ENCODE measurements at regions not wholly inside any gene's neighbourhood (a gene's known extent, or its start where the extent isn't known, plus 50 kb on each side); places are given as distances from the start of the nearest gene placed in this dataset.
"Not testable (repeated sequence)": the region's sequence is repeated elsewhere in the genome, so short reads cannot be mapped to it uniquely, and the experiment has no call there.

DNA sequence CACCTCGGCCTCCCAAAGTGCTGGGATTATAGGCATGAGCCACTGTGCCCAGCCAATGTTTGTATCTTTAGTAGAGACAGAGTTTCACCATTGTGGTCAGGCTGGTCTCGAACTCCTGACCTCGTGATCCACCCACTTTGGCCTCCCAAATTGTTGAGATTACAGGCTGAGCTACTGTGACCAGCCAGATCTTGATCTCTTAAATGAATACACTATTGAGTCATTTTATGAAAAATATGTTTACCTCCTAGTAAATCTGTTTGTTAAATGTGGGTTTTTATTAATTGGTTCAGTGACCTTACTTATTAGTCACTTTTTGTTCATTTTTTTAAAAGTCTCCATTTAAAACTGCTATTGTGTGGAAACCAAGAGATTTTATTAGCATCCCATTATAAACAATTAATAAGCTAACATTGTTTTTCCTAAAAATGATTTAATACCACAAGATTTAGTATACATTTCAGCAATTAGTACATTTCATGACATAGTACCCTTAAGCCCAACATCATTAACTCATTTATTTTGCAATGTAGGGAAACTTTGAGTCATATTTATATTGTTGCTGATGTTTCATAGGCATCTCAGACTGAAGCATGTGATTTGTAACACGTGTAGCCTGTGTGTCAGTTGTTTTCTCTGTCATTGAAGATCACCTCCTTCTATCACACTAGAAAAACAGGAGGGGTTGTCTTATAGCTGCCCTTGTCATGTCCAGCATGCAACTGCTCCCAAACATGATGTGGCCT lies 261.2 kb downstream of the TAF11L14 start:
- DNase-seq: no peak

DNA sequence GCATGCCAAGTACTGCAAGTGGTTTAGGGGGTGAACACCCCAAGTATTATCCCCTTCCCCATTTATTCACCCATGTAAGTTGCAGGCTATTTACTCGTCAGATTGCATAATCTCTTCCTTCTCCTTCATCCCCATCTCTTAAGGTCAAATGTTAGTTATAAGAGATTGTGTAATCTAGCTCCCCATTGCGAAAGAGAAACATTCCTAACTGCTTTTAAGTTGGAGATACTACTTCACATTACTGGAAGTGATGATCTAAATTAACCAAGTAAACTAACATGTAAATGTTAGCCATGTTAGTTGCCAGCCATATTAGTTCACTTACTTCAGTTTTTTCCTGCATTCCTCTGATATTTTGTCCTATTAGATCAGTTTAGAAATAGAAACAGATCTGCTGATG lies 262.3 kb downstream of the TAF11L14 start:
- no peak for DNase-seq

DNA sequence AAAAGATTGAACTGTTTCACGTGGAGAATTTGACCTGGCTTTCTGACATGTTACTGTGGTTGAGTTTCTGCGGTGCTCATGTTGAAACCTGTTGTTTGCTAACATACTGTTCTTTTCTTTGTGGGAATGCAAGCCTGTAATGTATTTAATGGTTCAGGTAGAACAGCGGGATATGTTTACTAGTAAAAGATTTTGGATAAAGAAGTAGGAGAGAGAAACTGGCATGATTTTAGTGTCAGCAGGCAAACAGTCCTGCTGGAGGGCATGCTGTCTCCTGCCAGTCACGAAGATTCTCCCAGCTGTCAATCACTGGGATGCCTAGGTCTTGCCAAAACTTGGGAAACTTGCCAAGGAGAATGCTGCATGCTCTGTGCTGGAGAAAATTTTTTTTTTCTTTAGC lies 263.5 kb downstream of the TAF11L14 start:
- DNase-seq: no peak

DNA sequence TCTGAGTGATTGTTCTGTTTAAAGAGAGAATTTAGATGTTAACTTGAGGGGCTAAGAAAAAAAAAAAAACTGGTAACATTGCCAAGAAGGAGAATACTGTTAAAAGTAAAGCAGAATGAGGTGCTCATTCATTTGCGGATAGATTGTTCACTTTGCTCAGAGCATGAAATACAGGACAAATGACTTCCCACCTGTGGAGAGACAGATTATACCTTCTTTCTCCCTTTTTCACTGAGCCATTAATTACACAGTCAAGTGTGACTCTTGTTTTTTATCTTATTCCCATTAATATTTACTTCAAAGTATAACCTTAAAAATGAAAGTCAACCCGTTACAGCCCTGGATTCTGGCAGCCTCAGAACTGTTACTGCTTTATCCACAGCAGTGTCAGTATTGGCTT lies 264.5 kb downstream of the TAF11L14 start:
- no peak for DNase-seq

DNA sequence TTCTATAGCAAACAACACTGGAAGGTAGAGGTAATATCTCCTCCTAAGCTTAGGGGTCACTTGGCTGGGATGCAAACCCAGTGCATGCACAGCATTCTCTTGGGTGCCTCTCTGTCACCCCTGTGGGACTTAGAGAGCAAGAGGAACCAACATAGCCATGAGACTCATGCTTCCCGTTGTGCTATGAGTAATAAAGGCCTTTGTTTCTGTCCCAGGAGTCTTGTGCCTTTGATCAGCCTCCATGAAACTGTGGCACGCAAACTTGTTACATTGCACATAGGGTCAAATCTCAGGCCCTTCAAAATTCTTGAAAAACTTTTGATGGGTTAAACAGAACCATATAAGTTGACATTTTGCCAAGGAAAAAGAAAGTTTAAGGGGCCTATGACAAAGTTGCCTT lies 272.8 kb downstream of the TAF11L14 start:
- no peak for DNase-seq

DNA sequence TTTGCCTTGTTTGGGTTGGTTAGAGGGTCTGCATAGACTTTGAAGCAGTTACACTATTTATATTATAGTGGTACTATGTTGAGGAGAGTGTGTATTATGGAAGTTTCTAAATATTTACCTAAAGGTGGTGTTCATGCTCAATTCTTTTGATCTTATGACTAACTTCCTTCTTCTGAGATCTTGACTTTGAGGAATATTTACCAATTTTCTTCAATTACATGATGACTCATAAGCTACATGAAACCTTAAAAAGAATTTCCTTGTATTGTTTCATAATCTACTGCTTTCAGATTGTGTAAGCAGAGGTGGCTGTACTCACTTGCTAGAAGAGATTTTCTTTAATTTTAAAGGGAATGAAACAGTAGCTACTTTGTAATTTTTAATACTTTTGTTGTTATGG lies 276.1 kb downstream of the TAF11L14 start:
- DNase-seq: no peak

DNA sequence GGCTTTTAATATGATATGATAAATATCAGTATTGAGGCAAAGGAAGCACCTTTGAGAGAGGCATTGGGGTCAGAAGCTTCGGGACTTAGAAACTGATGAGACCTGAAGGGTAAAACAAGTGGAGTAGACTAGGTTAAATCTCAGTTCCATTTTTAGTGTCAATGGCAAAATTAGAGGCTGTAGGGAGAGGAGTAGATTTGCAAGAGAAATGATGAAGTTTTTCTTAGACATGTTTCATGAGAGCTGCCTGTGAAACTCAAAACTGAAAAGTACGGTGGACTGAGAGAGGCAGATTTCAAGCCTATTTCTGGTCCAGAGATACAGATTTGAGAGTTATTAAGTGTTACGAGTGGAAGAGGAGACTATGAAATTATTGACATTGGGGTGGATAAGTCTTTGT lies 278.5 kb downstream of the TAF11L14 start:
- no peak for DNase-seq

DNA sequence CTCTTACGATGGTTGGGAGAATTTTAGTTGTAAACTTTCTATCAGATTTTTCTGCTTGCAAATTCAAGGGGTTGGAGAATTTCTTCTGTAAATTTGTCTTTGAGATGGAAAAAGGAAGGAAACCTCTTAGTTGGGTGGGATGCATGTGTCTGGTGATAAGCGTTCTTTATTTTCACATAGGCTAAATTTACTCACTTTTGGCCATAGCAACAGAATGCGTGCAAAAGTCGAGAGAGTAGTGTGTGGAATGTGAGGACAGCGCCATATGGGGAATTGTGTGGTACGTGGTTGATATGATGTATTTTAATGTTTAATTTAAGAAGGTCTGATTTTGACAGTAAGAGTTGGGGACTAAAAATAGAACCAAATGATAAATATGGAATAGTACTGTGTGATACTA lies 282.2 kb downstream of the TAF11L14 start:
- no peak for DNase-seq

DNA sequence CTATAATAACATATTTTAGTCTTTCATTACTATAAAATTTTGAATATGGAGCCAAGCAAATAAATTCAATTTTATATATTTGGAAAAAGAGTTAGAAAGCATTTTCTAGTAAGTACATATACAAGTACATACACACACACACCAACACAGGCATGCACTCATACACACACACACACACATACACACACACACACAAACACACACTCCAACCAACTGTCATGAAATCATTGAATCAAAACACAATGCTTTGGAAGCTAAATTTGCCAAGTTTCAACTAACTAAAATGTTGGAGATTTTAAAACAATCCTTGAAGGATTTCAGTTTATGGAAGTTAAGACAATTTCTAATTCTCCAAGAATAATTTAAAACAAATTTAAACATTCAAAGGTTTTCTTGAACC lies 283.2 kb downstream of the TAF11L14 start:
- DNase-seq: no peak

DNA sequence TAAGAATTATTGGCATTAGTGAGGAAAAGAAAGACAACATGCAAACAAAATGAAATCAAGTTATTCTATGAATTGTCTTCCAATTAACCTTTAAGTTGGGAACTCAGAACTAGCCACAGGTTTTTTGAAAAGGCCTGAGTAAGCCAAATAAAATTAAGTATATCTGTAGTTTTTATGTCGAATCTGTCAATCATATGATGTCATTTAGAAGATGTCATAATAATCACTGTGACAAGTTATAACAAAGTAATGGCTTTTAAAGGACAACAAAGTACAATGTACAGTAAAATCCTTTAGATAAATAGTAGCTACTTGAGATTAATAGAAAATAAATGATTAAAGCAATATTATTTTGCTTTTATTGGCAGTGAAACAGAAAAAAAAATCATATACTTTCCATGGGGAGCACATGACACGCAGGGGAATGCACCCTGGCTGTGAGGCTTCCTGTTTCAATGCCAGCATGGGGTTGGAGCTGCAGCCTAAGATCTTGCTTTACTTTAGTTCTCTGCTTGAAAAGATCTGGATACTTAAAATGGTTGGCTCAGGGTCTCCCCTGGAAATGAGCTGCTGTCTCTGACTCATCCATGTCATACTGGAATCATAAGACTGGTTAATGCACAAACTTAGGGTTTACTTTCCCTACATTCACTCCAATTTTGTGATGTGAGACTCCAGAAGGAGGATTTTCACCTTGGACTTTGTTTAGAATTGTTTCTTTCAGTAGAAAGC lies 284.3 kb downstream of the TAF11L14 start:
- DNase-seq: no peak

DNA sequence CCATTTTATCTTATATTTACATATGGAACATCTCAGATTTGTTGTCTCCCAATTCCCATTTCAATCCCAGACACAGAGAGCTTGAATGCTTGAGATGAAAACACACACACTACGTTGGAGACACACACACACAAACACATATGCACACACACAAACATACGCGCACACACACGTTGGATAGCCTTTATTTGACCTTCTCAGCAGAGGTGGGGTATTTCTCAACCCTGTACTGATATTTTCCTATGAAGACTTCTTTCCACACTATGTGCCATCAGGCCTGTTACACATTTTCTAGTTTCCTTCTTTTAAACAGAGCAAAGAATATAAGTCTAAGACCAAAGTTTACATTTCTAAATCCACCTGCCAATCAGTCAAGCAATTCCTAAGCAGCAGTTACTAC lies 291.0 kb downstream of the TAF11L14 start:
- DNase-seq: no peak

DNA sequence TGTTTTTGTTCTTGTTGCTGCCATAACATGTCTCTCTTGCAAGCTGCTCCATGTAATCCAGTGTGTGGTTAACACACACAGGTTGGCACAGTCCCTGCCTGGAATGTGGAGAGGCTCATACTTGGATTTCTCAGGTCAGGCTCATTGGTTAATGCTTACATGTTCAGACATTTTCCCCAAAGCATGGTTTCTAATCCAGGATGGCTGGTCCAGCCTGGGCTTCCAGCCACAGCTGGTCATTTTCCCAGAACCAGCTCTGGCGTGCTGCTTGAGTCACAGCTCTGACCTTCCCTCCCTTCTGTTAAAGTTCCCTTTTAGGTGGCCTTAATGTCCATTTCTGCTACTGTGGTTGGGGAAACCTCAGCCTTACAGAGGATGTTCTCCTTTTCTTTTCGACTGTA lies 294.3 kb downstream of the TAF11L14 start:
- DNase-seq: no peak

DNA sequence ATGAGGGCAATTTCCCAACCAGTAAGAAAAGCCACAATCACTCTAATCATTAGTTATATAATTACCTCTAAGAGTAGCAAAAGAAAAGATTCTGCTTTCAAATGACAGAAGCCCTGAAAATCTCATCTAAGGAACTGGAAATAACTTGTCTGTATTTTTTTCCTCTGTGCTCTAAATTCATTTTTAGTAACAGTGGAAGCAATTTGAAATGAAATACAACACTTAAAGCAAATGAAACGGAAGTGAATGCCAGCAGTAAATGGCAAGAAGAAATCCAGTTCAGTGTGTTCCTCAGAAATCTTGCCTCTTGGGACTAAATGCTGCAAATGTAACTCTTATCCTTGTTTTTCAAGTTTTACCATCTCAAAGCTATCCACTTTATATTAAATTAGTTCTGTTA lies 294.9 kb downstream of the TAF11L14 start:
- no peak for DNase-seq

DNA sequence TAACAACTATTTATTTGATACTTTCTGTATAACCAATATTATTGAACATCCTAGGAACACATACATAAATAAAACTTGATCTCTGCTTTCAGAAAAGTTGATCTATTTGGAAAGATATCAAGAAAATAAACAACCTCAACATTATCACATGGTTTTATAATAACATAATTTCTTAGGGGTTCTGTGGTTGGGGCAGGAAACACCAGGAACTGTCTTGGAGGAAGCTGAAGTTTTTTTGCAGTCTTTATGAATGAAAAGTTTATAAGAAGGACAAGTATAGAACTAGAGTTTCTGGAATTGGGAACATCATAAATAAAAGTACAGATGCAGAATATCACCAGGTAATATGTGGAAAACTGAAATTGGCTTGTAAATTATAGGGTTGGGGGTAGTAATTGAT lies 296.1 kb downstream of the TAF11L14 start:
- no peak for DNase-seq

DNA sequence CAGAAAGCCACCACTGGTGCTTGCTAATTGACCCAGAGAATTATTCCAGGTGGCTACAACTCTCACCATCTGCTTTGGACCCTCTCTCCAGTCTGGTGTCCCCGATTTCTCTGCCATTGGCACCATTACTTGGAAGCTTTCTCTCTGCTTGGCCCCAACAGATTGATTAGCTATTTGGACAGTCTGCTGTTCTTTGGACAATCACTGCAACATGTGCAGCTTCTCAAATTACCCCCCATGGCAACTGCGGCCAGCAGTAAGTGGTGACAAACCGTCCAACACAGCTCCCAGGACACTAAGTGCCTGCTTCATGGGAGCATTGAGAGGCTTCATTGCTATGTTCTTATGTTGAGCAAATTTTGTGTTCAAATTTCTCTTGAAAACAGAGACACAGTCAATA lies 309.8 kb downstream of the TAF11L14 start:
- DNase-seq: no peak

DNA sequence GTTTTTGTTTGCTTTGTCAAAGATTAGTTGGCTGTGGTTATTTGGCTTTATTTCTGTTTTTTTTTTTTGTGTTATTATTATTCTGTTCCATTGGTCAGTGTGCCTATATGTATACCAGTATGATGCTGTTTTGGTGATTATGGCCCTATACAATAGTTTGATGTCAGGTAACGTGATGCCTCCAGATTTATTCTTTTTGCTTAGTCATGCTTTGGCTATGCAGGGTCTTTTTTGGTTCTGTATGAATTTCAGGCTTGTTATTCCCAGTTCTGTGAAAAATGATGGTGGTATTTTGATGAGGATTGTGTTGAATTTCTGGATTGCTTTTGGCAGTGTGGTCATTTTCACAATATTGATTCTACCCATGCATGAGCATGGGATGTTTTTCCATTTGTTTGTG lies 312.8 kb downstream of the TAF11L14 start:
- DNase-seq: no peak

DNA sequence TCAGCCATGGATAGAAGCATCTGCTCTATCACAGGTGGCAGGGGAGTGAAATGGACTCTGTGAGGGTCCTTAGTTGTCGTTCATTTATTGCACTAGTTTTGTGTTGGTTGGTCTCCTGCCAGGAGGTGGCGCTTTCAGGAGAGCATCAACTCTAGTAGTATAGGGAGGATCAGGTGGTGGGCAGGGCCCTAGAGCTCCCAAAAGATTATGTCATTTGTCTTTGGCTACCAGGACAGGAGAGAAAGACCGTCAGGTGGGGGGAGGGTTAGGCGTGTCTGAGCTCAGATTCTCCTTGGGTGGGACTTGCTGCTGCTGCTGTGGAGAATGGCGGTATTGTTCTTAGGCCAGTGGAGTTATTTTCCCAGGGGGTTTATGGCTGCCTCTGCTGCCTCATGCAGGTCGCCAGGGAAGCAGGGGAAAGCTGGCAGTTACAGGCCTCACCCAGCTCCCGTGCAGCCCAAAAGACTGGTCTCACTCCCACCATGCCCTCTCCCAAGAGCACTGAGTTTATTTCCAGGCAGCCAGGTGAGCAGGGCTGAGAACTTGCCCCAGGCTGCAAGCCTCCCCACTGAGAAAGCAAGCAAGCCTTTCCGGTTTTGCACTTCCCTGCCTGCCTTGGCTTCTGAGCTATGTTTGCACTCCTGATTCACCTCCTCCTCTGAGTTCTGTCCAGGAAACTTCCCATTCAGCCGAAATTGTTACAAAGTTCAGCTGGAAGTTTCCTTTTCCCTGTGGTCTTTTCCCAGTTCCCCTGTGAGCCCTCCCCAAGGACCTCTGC lies 317.3 kb downstream of the TAF11L14 start:
- DNase-seq: peak; percentile 78 to 80

DNA sequence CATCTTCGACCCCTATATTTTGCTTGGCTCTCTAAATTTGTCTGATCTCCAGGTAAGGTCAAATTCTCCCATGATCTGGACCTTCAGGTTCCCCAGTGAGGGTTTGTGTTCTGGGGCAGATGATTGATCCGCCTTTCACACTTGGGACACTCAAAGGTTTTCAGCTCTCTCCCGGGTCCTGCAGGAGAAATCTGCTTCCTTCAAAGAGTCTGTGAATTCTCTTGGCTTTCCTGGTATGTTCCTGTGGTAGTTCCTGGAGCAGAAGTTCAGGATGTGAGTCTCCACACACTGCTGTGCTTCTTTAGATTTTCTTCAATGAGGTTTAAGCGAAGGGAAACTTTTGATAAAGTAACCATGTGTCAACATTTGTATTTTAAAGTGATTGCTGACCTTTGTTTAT lies 318.0 kb downstream of the TAF11L14 start:
- no peak for DNase-seq

DNA sequence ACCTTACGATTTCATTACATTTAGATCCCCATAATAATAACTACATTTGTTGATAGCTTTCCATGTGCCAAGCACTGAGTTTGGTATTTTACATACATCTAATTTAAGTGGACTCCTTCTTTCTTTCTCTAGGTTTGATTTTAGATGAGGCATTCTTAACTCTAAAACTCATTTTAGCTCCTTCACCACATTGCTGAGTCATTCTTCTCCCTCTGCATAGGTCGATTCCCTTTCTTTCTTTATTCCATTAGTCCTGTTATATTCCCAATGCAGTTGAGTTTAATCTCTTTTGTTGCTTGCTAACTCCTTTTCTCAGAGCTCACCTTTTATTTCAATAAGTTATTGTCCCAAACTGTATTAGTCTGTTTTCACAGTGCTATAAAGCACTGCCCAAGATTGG lies 329.8 kb downstream of the TAF11L14 start:
- no peak for DNase-seq

DNA sequence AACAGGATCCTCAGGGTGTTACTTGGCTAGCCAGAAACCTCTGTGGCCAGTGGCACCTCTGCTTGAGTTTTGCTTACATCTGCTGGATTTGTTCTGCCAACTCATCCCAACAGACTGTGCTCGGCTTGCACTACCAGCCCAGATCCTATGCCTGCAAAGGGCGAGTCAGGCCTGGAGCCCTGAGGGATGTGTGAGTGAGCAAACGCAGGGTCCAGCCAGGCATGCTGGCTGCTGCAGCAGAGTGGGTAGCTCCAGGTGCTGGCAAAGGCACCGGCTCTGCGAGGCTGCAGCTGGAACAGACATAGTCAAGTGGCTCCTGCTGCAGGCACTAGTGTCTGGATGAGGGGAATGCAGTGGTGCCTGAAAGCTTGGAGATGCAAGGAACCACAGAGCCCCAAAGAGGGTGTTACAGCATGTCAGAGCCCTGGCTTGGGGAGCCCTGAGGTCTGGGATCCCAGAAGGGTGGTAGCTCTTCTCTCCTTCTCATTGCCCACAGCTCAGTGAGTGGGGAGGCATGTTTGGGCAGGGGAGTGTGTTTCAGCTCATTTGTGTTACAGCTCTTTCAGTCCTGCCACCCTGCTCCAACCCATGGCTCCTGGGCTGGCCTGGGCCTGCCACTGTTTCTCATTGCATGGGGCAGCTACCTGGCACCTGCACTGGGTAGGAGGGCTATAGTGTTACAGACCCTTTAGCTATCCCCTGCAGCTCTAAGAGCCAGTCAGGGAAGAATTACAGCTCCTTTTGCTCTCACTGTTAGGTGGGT lies 332.6 kb downstream of the TAF11L14 start:
- DNase-seq: no peak

DNA sequence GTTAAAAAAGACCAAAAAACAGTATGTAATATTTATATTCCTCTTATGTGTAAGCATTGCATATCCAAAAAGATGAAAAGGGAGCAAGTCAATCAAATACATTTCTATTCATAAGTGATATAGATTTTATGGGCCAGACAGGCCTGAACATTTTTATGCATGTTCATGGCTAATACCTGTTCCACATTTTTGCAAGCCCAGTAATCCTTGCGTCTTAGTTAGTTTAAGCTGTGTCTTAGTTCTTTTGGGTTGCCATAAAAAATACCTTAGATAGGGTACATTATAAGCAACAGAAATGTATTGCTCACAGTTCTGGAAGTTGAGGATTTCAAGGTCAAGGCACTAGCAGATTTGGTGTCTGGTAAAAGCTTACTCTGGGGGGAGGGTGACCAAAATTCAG lies 342.1 kb downstream of the TAF11L14 start:
- no peak for DNase-seq

DNA sequence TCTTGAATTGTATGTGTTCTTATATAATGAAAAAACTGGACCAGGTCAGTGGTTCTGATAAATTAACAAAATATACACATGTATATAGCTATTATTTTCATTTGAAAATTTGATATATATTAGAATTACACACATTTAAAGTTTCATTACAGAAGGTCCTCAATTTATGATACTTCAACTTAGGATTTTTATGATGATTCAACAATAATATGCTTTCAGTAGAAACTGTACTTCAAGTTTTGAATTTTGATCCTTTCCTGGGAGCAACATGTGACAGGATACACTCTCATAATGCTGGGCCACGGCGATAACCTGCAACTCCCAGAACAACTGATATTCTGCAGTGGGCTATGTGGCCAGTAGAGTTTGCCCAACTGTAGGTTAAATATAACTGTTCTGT lies 344.7 kb downstream of the TAF11L14 start:
- no peak for DNase-seq

DNA sequence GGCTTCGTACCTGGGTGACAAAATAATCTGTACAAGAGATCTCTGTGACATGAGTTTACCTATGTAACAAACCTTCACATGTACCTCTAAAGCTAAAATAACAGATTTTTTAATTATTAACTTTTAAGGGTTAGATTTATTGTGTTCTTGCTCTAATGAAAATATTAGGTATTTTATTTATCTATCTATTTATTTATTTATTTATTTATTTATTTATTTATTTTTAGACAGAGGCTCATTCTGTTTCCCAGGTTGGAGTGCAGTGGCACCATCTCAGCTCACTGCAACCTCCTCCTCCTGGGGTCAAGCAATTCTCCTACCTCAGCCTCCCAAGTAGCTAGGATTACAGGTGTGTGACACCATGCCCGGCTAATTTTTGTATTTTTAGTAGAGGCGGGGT lies 348.4 kb downstream of the TAF11L14 start:
- DNase-seq: not testable (repeated sequence)
